BLaER1 treated with 17β-estradiol and CSF1 and Interleukin-3, amounts not matched to agents 10 nM and 100 nM (cell line): ENCODE measurements at regions not wholly inside any gene's neighbourhood (a gene's known extent, or its start where the extent isn't known, plus 50 kb on each side); places are given as distances from the start of the nearest gene placed in this dataset.

Experiments used
- H3K27ac ChIP-seq, 11 experiments: shearing (Covaris generic); formaldehyde crosslinking; 2 replicates each; pipeline ENCODE4 v1.8.1; 2022
- H3K27me3 ChIP-seq, 11 experiments: shearing (Covaris generic); formaldehyde crosslinking; 2 replicates each; pipeline ENCODE4 v1.8.1; 2022
- H3K36me3 ChIP-seq, 11 experiments: shearing (Covaris generic); formaldehyde crosslinking; 2 replicates each; pipeline ENCODE4 v1.8.1; 2022
- H3K4me1 ChIP-seq, 10 experiments: shearing (Covaris generic); formaldehyde crosslinking; 2 replicates each; pipeline ENCODE4 v1.8.1; 2022
- H3K4me2 ChIP-seq, 11 experiments: shearing (Covaris generic); formaldehyde crosslinking; 2 replicates each; pipeline ENCODE4 v1.8.1; 2022
- H3K4me3 ChIP-seq, 10 experiments: shearing (Covaris generic); formaldehyde crosslinking; 2 replicates each; pipeline ENCODE4 v1.8.1; 2022
- H3K9ac ChIP-seq, 11 experiments: shearing (Covaris generic); formaldehyde crosslinking; 2 replicates each; pipeline ENCODE4 v1.8.1; 2022
- H3K9me3 ChIP-seq, 11 experiments: shearing (Covaris generic); formaldehyde crosslinking; replicated peaks in 1 of 11; 2 replicates each; pipeline ENCODE4 v1.8.1; 2022
- H4K20me1 ChIP-seq, 11 experiments: shearing (Covaris generic); formaldehyde crosslinking; 2 replicates each; pipeline ENCODE4 v1.8.1; 2022
- Cebpa-rat ChIP-seq, 11 experiments: shearing (Covaris generic); IDR thresholded peaks; 2 replicates each; pipeline ENCODE4 v1.8.1; 2022

DNA sequence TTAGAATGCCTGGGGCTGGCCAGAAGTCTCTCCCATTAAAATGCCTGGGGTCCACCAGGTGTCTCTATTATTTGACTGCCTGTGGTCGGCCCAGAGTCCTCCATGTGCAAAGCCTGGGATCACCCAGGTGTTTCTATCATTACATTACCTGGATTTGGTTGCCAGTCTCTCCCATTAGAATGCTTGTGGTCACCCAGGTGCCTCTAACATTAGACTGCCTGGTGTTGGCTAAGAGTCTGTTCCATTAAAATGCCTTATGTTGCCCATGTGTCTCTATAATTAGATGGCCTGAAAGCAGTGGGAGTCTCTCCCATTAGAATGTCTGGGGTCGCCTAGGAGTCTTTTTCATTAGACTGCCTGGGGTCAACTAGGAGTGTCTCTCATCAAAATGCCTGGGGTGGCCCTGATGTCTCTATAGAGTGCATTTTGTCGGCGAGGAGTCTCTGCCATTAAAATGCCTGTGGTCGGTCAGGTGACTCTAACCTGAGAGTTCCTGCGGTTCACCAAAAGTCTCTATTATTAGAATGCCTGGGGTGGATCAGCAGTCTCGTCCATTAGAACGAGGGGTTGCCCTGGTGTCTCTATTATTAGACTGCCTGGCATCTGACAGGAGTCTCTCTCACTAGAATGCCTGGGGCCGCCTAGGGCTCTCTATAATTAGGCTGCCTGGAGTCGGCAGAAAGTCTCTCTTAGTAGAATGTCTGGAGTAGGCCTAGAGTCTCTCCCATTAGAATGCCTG, 1540.5 kb downstream of the UQCRFS1 start:
- H3K27me3 ChIP-seq = no peaks in the 10 kb centered on the region
- H3K27ac ChIP-seq = no peak overlapping the region
- H3K36me3 ChIP-seq = no peaks in the 10 kb centered on the region
- H3K9ac ChIP-seq = no peak overlapping the region
- H3K4me1 ChIP-seq = no peaks in the 10 kb centered on the region
- TF ChIP-seq Cebpa-rat (IDR thresholded peaks at IDR 0.05) = no peak
- no peaks in the 10 kb centered on the region for H4K20me1 ChIP-seq
- no peak overlapping the region for H3K4me3 ChIP-seq
- peaks cover 0 to 21% (median 7%) of the 10 kb centered on the region in 11 experiments; a peak in 9 of 22 replicates for H3K9me3 ChIP-seq
- H3K4me2 ChIP-seq = no peak overlapping the region

DNA sequence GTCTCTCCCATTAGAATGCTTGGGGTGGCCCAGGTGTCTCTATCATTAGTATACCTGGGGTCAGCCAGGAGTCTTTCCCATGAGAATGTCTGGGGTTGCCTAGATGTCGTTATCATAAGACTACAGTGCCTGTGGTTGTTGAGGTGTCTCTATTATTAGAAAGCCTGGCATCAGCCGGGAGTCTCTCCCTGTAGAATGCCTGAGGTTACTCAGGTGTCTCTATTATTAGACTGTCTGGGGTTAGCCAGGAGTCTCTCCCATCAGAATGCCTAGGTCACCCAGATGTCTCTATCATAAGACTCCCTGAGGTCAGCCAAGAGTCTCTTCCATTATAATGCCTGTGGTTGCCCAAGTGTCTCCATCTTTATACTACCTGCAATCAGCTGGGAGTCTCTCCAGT, 1541.1 kb downstream of the UQCRFS1 start:
- no peak overlapping the region for H3K27ac ChIP-seq
- peaks cover 0 to 21% (median 5%) of the 10 kb centered on the region in 11 experiments; a peak in 9 of 22 replicates for H3K9me3 ChIP-seq
- H3K4me2 ChIP-seq = no peak overlapping the region
- H3K36me3 ChIP-seq = no peaks in the 10 kb centered on the region
- TF ChIP-seq Cebpa-rat (IDR thresholded peaks at IDR 0.05) = no peak
- H3K4me1 ChIP-seq = no peaks in the 10 kb centered on the region
- H3K27me3 ChIP-seq = no peaks in the 10 kb centered on the region
- no peak overlapping the region for H3K4me3 ChIP-seq
- H3K9ac ChIP-seq = no peak overlapping the region
- no peaks in the 10 kb centered on the region for H4K20me1 ChIP-seq

- TF ChIP-seq Cebpa-rat (IDR thresholded peaks at IDR 0.05) = no peak
- Histone ChIP-seq H3K4me1 (no peaks in the 10 kb centered on the region), H3K36me3 (no peaks in the 10 kb centered on the region; a peak in 1 of 22 replicates), H3K9me3 (peaks cover 48 to 80% (median 56%) of the 10 kb centered on the region in 11 experiments), H3K4me3 (no peak overlapping the region), H3K27ac (no peak overlapping the region), H3K9ac (no peak overlapping the region), H3K27me3 (no peaks in the 10 kb centered on the region), H4K20me1 (no peaks in the 10 kb centered on the region), H3K4me2 (no peak overlapping the region)
Observed at GRCh38 chr19:27660428-27660827, 1552.5 kb downstream of the UQCRFS1 start.

- H3K4me3 ChIP-seq = no peak overlapping the region
- peaks cover 48 to 81% (median 57%) of the 10 kb centered on the region in 11 experiments for H3K9me3 ChIP-seq
- H3K36me3 ChIP-seq = no peaks in the 10 kb centered on the region; a peak in 1 of 22 replicates
- H3K4me2 ChIP-seq = no peak overlapping the region
- H3K9ac ChIP-seq = no peak overlapping the region
- H4K20me1 ChIP-seq = no peaks in the 10 kb centered on the region
- TF ChIP-seq Cebpa-rat (IDR thresholded peaks at IDR 0.05) = no peak
- no peaks in the 10 kb centered on the region for H3K27me3 ChIP-seq
- H3K27ac ChIP-seq = no peak overlapping the region
- H3K4me1 ChIP-seq = no peaks in the 10 kb centered on the region
Observed at GRCh38 chr19:27657271-27658051, 1555.5 kb downstream of the UQCRFS1 start.

DNA sequence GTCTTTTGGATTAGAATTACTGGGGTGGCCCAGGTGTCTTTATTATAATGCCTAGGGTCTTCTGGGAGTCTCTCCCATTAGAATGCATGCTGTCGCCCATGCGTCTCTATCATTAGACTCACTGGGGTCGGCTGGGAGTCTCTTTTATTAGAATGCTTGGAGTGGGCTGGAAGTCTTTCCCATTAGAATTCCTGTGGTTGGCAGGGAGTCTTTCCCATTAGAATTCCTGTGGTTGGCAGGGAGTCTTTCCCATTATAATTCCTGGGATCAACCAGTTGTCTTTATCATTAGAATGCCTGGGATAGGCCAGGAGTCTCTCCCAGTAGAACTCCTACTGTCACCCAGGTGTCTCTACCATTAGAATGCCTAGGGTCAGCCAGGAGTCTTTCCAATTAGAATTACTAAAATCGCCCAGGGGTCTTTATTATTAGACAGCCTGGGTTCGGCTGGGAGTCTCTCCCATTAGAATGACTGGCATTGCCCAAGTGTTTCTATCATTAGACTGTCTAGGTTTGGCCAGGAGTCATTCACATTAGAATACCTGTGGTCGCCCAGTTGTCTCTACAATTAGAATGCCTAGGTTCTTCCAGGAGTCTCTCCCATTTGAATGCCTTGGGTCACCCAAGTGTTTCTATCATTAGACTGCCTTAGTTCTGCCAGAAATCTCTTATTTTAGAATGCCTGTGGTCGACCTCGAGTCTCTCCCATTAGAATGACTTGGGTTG, 1558.5 kb downstream of the UQCRFS1 start:
- Histone ChIP-seq H3K27ac (no peak overlapping the region), H3K9me3 (peaks cover 34 to 80% (median 49%) of the 10 kb centered on the region in 11 experiments), H3K4me3 (no peak overlapping the region), H3K9ac (no peak overlapping the region), H3K4me2 (no peak overlapping the region), H4K20me1 (no peaks in the 10 kb centered on the region), H3K4me1 (no peaks in the 10 kb centered on the region), H3K36me3 (no peaks in the 10 kb centered on the region; a peak in 1 of 22 replicates), H3K27me3 (no peaks in the 10 kb centered on the region)
- no peak for TF ChIP-seq Cebpa-rat (IDR thresholded peaks at IDR 0.05)

GRCh38 chr19:27652796-27653195, 1560.2 kb downstream of the UQCRFS1 start:
- no peaks in the 10 kb centered on the region; a peak in 1 of 22 replicates for H3K36me3 ChIP-seq

DNA sequence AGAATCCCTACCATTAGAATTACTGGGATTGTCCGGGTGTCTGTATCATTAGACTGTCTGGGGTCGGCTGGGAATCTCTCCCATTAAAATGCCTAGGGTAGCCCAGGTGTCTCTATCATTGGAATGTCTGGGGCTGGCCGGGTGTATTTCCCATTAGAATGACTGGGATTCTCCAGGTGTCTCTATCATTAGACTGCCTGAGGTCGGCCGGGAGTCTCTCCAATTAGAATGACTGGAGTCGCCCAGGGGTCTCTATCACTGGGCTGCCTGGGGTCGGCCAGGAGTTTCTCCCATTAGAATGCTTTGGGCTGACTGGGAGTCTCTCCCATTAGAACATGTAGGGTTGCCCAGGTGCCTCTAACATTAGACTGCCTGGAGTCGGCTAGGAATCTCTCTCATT, 1560.7 kb downstream of the UQCRFS1 start:
- H4K20me1 ChIP-seq = no peaks in the 10 kb centered on the region
- no peak overlapping the region for H3K27ac ChIP-seq
- H3K4me3 ChIP-seq = no peak overlapping the region
- no peak for TF ChIP-seq Cebpa-rat (IDR thresholded peaks at IDR 0.05)
- H3K4me1 ChIP-seq = no peaks in the 10 kb centered on the region
- H3K36me3 ChIP-seq = no peaks in the 10 kb centered on the region
- no peak overlapping the region for H3K4me2 ChIP-seq
- peaks cover 12 to 79% (median 44%) of the 10 kb centered on the region in 11 experiments for H3K9me3 ChIP-seq
- H3K27me3 ChIP-seq = no peaks in the 10 kb centered on the region
- H3K9ac ChIP-seq = no peak overlapping the region

More at GRCh38 chr19:27652796-27653195, 1560.2 kb downstream of the UQCRFS1 start:
- H3K27ac ChIP-seq = no peak overlapping the region
- no peaks in the 10 kb centered on the region for H4K20me1 ChIP-seq
- no peak overlapping the region for H3K4me2 ChIP-seq
- H3K4me3 ChIP-seq = no peak overlapping the region
- no peak overlapping the region for H3K9ac ChIP-seq
- no peak for TF ChIP-seq Cebpa-rat (IDR thresholded peaks at IDR 0.05)
- H3K9me3 ChIP-seq = peaks cover 17 to 79% (median 44%) of the 10 kb centered on the region in 11 experiments
- no peaks in the 10 kb centered on the region for H3K4me1 ChIP-seq
- H3K27me3 ChIP-seq = no peaks in the 10 kb centered on the region

- H3K27me3 ChIP-seq = no peaks in the 10 kb centered on the region
- no peaks in the 10 kb centered on the region for H3K36me3 ChIP-seq
- H3K4me3 ChIP-seq = no peak overlapping the region
- H3K9me3 ChIP-seq = peaks cover 0 to 55% (median 31%) of the 10 kb centered on the region in 11 experiments; a peak in 19 of 22 replicates
- no peaks in the 10 kb centered on the region for H3K4me1 ChIP-seq
- no peak overlapping the region for H3K4me2 ChIP-seq
- H3K9ac ChIP-seq = no peak overlapping the region
- TF ChIP-seq Cebpa-rat (IDR thresholded peaks at IDR 0.05) = no peak
- H3K27ac ChIP-seq = no peak overlapping the region
- no peaks in the 10 kb centered on the region for H4K20me1 ChIP-seq
Observed at GRCh38 chr19:27647423-27647822, 1565.5 kb downstream of the UQCRFS1 start.

DNA sequence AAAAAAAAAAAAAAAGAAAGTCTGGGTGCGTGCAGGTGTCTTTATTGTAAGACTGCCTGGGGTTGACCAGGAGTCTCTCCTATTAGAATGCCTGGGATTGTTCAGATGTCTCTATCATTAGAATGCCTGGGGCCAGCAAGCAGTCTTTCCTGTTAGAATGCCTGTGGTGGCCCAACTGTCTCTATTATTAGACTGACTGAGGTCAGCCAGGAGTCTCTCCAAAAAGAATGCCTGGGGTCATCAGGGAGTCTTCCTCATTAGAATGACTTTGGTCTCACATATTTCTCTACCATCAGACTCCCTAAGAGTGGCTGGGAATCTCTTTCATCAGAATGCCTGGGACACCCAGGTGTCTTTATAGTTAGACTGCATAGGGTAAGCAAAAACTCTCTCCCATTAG, 1577.5 kb downstream of the UQCRFS1 start:
- Histone ChIP-seq H3K9ac (no peak overlapping the region), H4K20me1 (no peaks in the 10 kb centered on the region), H3K27me3 (no peaks in the 10 kb centered on the region), H3K27ac (no peak overlapping the region), H3K9me3 (peaks cover 43 to 68% (median 56%) of the 10 kb centered on the region in 11 experiments), H3K4me1 (no peaks in the 10 kb centered on the region), H3K4me2 (no peak overlapping the region), H3K36me3 (no peaks in the 10 kb centered on the region), H3K4me3 (no peak overlapping the region)
- no peak for TF ChIP-seq Cebpa-rat (IDR thresholded peaks at IDR 0.05)
